Activated T-helper 1 cell treated with anti-CD3 and anti-CD28 coated beads, Interleukin-12 subunit alpha, Interleukin-12 subunit beta, Interleukin-2, Interleukin-4 antibody, amounts not matched to agents 30 ng/mL and 10 ng/mL and 1 ng/mL, durations not matched to agents 14 hours and 24 hours and 36 hours (primary cell): ENCODE measurements at regions not wholly inside any gene's neighbourhood (a gene's known extent, or its start where the extent isn't known, plus 50 kb on each side); places are given as distances from the start of the nearest gene placed in this dataset.
"Not testable (repeated sequence)": the region's sequence is repeated elsewhere in the genome, so short reads cannot be mapped to it uniquely, and the experiment has no call there.

ENCODE experiments used
- DNase-seq: peaks from one replicate; pipeline ENCODE4 v3.0.0; 2021; ENCODE audit warnings: low spot score
- H3K27ac Mint-ChIP-seq: one replicate; pipeline ENCODE4 v1.8.0; 2021; ENCODE audit warnings: mild to moderate bottlenecking, mixed read lengths
- H3K27me3 Mint-ChIP-seq: one replicate; pipeline ENCODE4 v1.8.0; 2022; ENCODE audit warnings: mild to moderate bottlenecking, moderate library complexity, mixed read lengths; ENCODE audit not compliant: insufficient read depth
- H3K36me3 Mint-ChIP-seq: one replicate; pipeline ENCODE4 v1.8.0; 2021; ENCODE audit warnings: low read depth, mixed read lengths
- H3K4me1 Mint-ChIP-seq: one replicate; pipeline ENCODE4 v1.8.0; 2021; ENCODE audit warnings: low read depth, mixed read lengths
- H3K4me3 Mint-ChIP-seq: one replicate; pipeline ENCODE4 v1.8.0; 2021; ENCODE audit warnings: mild to moderate bottlenecking, moderate library complexity, mixed read lengths
- H3K9me3 Mint-ChIP-seq: one replicate; pipeline ENCODE4 v1.8.0; 2021; ENCODE audit warnings: mixed read lengths
- intact Hi-C: fragments of 100-400 bp; cut with micrococcal nuclease; formaldehyde crosslinking; loops from one replicate; pipeline ENCODE4 v1.15.1; 2024

- Mint-ChIP-seq H3K27me3 (no peaks in the 10 kb centered on the region), H3K27ac (no peak overlapping the region), H3K36me3 (no peaks in the 10 kb centered on the region), H3K4me1 (no peaks in the 10 kb centered on the region), H3K4me3 (no peak overlapping the region), H3K9me3 (no peaks in the 10 kb centered on the region)
- no peak for DNase-seq
- intact Hi-C loops = no loop called here
Observed at GRCh38 chr6:155828989-155829388, 373.4 kb upstream of the NOX3 start.

GRCh38 chr6:155818698-155819097, 363.1 kb upstream of the NOX3 start:
- Mint-ChIP-seq H3K36me3 (no peaks in the 10 kb centered on the region), H3K27ac (no peak overlapping the region)
- intact Hi-C loops = no loop called here

GRCh38 chr6:155813548-155813947, 357.9 kb upstream of the NOX3 start:
- intact Hi-C loops = no loop called here
- no peaks in the 10 kb centered on the region for H3K9me3 Mint-ChIP-seq
- no peaks in the 10 kb centered on the region for H3K4me1 Mint-ChIP-seq
- no peaks in the 10 kb centered on the region for H3K36me3 Mint-ChIP-seq
- H3K4me3 Mint-ChIP-seq = no peak overlapping the region
- no peaks in the 10 kb centered on the region for H3K27me3 Mint-ChIP-seq
- H3K27ac Mint-ChIP-seq = no peak overlapping the region
- DNase-seq = no peak

More at GRCh38 chr6:155818698-155819097, 363.1 kb upstream of the NOX3 start:
- Mint-ChIP-seq H3K4me3 (no peak overlapping the region), H3K9me3 (no peaks in the 10 kb centered on the region), H3K27me3 (no peaks in the 10 kb centered on the region), H3K4me1 (no peaks in the 10 kb centered on the region)
- DNase-seq = no peak

GRCh38 chr6:155807243-155807642, 351.6 kb upstream of the NOX3 start:
- Mint-ChIP-seq H3K36me3 (no peaks in the 10 kb centered on the region), H3K9me3 (no peaks in the 10 kb centered on the region), H3K4me1 (no peaks in the 10 kb centered on the region), H3K27ac (no peak overlapping the region), H3K4me3 (no peak overlapping the region), H3K27me3 (no peaks in the 10 kb centered on the region)
- DNase-seq = no peak
- intact Hi-C loops = no loop called here

DNA sequence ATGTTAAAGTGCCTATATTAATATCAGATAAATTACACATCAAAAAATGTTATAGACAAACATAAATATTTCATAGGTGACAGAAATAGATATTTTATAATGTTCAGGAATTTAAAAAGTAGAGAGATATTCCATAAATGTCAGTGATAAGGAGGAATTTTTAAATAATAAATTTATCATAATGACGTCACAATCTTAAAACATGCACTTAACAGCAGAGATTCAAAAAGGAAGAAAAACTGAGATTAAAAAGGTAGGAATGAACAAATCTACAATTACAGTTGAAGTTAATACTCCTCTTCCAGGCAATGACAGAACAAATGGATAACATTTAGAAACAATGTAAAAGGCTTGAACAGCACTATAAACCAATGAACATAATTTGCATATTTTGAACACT, 345.4 kb upstream of the NOX3 start:
- Mint-ChIP-seq H3K27ac (no peak overlapping the region), H3K4me3 (no peak overlapping the region), H3K36me3 (no peaks in the 10 kb centered on the region), H3K9me3 (no peaks in the 10 kb centered on the region), H3K27me3 (no peaks in the 10 kb centered on the region), H3K4me1 (no peaks in the 10 kb centered on the region)
- no peak for DNase-seq
- intact Hi-C loops = no loop called here

GRCh38 chr6:155798876-155799275, 343.2 kb upstream of the NOX3 start:
- H3K27ac Mint-ChIP-seq, DNase-seq, H3K4me3 Mint-ChIP-seq, H3K36me3 Mint-ChIP-seq, H3K4me1 Mint-ChIP-seq, H3K27me3 Mint-ChIP-seq, intact Hi-C loops, H3K9me3 Mint-ChIP-seq: not testable (repeated sequence)

GRCh38 chr6:155795173-155795796, 339.6 kb upstream of the NOX3 start:
- H3K9me3 Mint-ChIP-seq = peaks cover 3% of the 10 kb centered on the region
- no peaks in the 10 kb centered on the region for H3K36me3 Mint-ChIP-seq
- H3K27me3 Mint-ChIP-seq = no peaks in the 10 kb centered on the region
- no peaks in the 10 kb centered on the region for H3K4me1 Mint-ChIP-seq
- H3K27ac Mint-ChIP-seq = no peak overlapping the region
- intact Hi-C loops = no loop called here
- DNase-seq = no peak
- H3K4me3 Mint-ChIP-seq = no peak overlapping the region

DNA sequence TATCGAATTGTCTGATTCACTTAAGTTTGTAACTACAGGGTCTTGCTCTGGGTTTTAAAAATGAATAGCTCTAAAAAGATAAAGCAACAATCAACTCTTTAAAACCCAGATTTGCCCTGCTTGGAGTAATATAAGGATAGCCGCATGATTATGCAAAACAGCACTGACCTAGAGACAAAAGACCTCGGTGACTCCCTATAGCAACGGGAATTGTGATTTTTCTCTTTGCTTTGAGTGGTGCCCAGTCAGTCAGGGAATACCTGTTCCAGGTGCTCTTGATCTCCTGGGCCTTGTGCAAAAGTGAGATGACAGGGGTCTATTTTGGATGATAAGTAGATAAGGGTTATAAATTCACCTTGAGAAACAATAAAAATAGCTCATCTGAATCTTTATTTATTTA, 336.3 kb upstream of the NOX3 start:
- intact Hi-C loops = no loop called here
- Mint-ChIP-seq H3K9me3 (peaks cover 3% of the 10 kb centered on the region), H3K27ac (no peak overlapping the region), H3K27me3 (no peaks in the 10 kb centered on the region), H3K4me3 (no peak overlapping the region), H3K36me3 (no peaks in the 10 kb centered on the region), H3K4me1 (no peaks in the 10 kb centered on the region)
- DNase-seq = no peak

DNA sequence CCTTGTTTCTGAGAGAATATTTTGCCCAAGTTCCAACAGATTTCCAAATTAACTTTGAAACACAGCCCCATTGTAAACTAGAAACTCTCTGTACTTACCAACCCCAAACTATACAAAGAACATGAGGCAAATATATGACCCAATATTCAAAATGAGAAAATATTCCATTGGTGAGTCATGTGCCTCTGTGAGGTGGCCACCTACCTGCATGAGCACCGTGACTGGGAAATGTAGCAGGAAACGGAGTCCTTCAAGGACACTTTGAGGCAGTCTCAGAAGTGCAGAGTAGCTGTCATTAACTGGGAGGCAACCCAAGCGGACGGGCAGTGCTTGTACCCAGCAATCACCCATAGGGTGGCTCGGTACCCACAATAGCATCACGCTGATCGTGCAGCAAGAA, 335.5 kb upstream of the NOX3 start:
- Mint-ChIP-seq H3K4me3 (no peak overlapping the region), H3K9me3 (peaks cover 3% of the 10 kb centered on the region), H3K36me3 (no peaks in the 10 kb centered on the region), H3K27ac (no peak overlapping the region), H3K27me3 (no peaks in the 10 kb centered on the region), H3K4me1 (no peaks in the 10 kb centered on the region)
- DNase-seq = no peak
- intact Hi-C loops = no loop called here

DNA sequence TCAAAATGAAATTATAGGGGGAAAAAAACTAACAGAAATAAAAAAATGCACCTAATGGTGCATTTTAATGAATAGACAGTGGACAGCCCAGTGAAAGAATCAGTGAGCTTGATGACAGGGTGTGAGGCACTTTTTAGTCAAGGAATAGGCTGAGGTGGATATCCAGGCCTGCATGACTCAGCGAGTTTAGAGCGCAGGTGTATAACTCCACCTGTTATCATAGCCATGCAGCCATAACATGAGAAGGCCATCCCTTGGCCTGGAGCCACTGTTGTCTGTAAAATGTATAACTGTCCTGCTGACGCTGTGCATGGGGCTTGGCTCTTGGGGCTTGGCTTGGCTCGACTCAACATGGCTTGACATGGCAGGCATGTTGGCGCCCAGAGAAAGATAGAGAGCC, 331.5 kb upstream of the NOX3 start:
- Mint-ChIP-seq H3K4me1 (no peaks in the 10 kb centered on the region), H3K27me3 (no peaks in the 10 kb centered on the region), H3K27ac (no peak overlapping the region), H3K4me3 (no peak overlapping the region), H3K9me3 (peaks cover under 1% of the 10 kb centered on the region), H3K36me3 (no peaks in the 10 kb centered on the region)
- DNase-seq = no peak
- intact Hi-C loops = no loop called here

DNA sequence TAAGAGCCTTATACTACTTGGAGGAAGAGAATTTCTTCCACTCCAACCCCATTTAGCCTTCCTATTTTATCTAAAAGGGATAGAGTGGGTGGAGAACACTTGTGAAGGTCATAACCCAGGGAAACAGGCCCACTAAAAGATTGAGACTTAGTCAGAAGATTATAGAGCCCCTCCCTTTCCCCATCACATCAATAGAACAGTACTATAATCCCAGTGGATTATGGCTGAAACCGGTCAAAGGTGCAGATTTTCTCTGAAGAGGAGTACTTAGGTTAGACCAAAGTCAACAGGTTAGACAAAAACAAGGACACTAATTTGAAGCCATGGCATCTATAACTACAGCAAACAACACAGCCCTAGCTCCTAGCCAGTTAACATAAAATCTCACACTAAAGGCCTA, 330.9 kb upstream of the NOX3 start:
- H3K27ac Mint-ChIP-seq = no peak overlapping the region
- no peaks in the 10 kb centered on the region for H3K9me3 Mint-ChIP-seq
- no peaks in the 10 kb centered on the region for H3K36me3 Mint-ChIP-seq
- intact Hi-C loops = no loop called here
- no peak for DNase-seq
- H3K27me3 Mint-ChIP-seq = no peaks in the 10 kb centered on the region
- no peak overlapping the region for H3K4me3 Mint-ChIP-seq
- H3K4me1 Mint-ChIP-seq = no peaks in the 10 kb centered on the region

DNA sequence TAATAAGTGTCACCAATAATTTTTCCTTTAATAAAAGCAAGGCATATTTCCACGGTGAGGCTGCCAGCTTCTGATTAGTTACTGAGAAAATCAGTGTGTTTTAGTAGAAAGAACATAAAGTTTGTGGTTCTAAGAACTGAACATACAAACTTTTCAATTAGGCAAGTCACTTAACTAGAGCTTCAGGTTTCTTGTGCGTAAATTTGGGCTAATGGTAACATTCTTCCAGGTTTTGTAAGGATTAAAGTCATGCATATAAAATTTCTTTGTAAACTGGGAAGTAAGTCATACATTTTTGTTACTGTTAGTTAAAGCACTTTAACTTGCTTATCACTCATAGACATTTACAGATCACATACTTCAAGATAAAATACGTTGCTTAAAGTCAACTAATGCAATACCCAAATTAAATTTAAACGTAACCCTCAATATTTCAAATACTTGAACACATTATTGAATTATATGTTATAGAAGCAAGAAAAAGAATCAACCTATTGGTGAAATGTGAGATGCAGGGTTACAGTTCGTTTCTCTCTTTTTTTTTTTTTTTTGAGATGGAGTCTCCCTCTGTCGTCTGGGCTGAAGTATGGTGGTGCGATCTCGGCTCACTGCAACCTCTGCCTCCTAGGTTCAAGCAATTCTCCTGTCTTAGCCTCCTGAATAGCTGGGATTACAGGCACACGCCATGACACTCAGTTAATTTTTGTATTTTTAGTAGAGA, 327.3 kb upstream of the NOX3 start:
- H3K27ac Mint-ChIP-seq = no peak overlapping the region
- intact Hi-C loops = no loop called here

GRCh38 chr6:155782320-155782731, 326.7 kb upstream of the NOX3 start:
- H3K27me3 Mint-ChIP-seq = no peaks in the 10 kb centered on the region
- intact Hi-C loops = no loop called here

More for the DNA sequence above, 327.3 kb upstream of the NOX3 start:
- DNase-seq = no peak
- no peak overlapping the region for H3K4me3 Mint-ChIP-seq
- H3K36me3 Mint-ChIP-seq = no peaks in the 10 kb centered on the region
- H3K27me3 Mint-ChIP-seq = no peaks in the 10 kb centered on the region
- H3K4me1 Mint-ChIP-seq = no peaks in the 10 kb centered on the region
- no peaks in the 10 kb centered on the region for H3K9me3 Mint-ChIP-seq

GRCh38 chr6:155779456-155779855, 323.8 kb upstream of the NOX3 start:
- no peak for DNase-seq
- Mint-ChIP-seq H3K36me3 (no peaks in the 10 kb centered on the region), H3K4me1 (no peaks in the 10 kb centered on the region), H3K27me3 (no peaks in the 10 kb centered on the region), H3K4me3 (no peak overlapping the region), H3K27ac (no peak overlapping the region), H3K9me3 (no peaks in the 10 kb centered on the region)
- intact Hi-C loops = no loop called here

More at GRCh38 chr6:155782320-155782731, 326.7 kb upstream of the NOX3 start:
- Mint-ChIP-seq H3K4me3 (no peak overlapping the region), H3K36me3 (no peaks in the 10 kb centered on the region), H3K27ac (no peak overlapping the region), H3K4me1 (no peaks in the 10 kb centered on the region), H3K9me3 (no peaks in the 10 kb centered on the region)
- DNase-seq = no peak
